ENCODE measurements at regions not wholly inside any gene's neighbourhood (a gene's known extent, or its start where the extent isn't known, plus 50 kb on each side); places are given as distances from the start of the nearest gene placed in this dataset.

GRCh38 chr7:140235114-140235513, 58.3 kb upstream of the KDM7A start:
- Histone ChIP-seq H2AK5ac (ENCODE audit: insufficient read length, low read length) (no peak overlapping the region), H3K4me2 (ENCODE audit: insufficient read depth, insufficient read length, low read length) (no peak overlapping the region), H3K9ac (ENCODE audit: extremely low read depth, insufficient read length, low read length) (no peak overlapping the region), H4K20me1 (ENCODE audit: control insufficient read depth, insufficient read depth, insufficient read length) (no peaks in the 10 kb centered on the region), H4K8ac (replicated peaks; ENCODE audit: insufficient read length, low read depth, low read length) (no peak overlapping the region), H3K23me2 (ENCODE audit: insufficient read length, low read depth, low read length, poor library complexity, severe bottlenecking) (peaks cover 9% of the 10 kb centered on the region), H3K14ac (ENCODE audit: insufficient read depth, low read length) (no peak overlapping the region), H2BK20ac (ENCODE audit: low read depth, low read length, poor library complexity, severe bottlenecking) (no peak overlapping the region), H2AFZ (ENCODE audit: low read length) (no peak overlapping the region), H3K79me1 (ENCODE audit: insufficient read depth, low read depth, low read length, poor library complexity, severe bottlenecking) (no peaks in the 10 kb centered on the region), H3K27ac (ENCODE audit: insufficient read length, low read depth, low read length) (no peak overlapping the region), H3K79me2 (ENCODE audit: insufficient read depth, low read length) (no peaks in the 10 kb centered on the region), H3K27me3 (ENCODE audit: insufficient read depth, low read length) (no peaks in the 10 kb centered on the region), H2BK12ac (ENCODE audit: insufficient read length, low read depth, low read length) (no peak overlapping the region), H3K4ac (ENCODE audit: low read depth, low read length) (no peak overlapping the region), H2BK5ac (ENCODE audit: insufficient read length, low read length) (no peak overlapping the region), H3K9me3 (ENCODE audit: control insufficient read depth, low read depth, low read length) (no peaks in the 10 kb centered on the region), H3K23ac (ENCODE audit: insufficient read length, low read depth, low read length) (no peak overlapping the region), H3K4me1 (ENCODE audit: insufficient read depth, low read length) (no peaks in the 10 kb centered on the region), H3K18ac (ENCODE audit: insufficient read length, low read depth, low read length) (no peak overlapping the region), H4K5ac (ENCODE audit: insufficient read length, low read depth, low read length) (no peak overlapping the region), H3T11ph (ENCODE audit: low read length) (no peak overlapping the region), H2BK120ac (ENCODE audit: low read depth, low read length, poor library complexity, severe bottlenecking) (no peak overlapping the region), H3K56ac (ENCODE audit: insufficient read length, low read depth, low read length) (no peak overlapping the region), H2BK15ac (ENCODE audit: low read depth, low read length) (no peak overlapping the region), H4K91ac (ENCODE audit: insufficient read length, low read depth, low read length) (no peak overlapping the region)
- DNase-seq: no peak
- H3K9me3 Mint-ChIP-seq: no peaks in the 10 kb centered on the region; a peak in 1 of 5 replicates
- H3K27ac Mint-ChIP-seq: peak overlapping the region in 1 of 3 experiments; percentile 16; a peak in 1 of 7 replicates
- no peaks in the 10 kb centered on the region for H3K36me3 Mint-ChIP-seq (ENCODE audit: insufficient read depth in 1 of 3, low read depth in 3 of 3)
- WGBS (ENCODE audit: extremely low coverage, insufficient read length, low lambda C conversion rate): no CpG with 5 or more reads among the region's 5 CpGs
- TF ChIP-seq CTCF (conservative IDR thresholded peaks at IDR 0.05): no peak
- H3K27me3 Mint-ChIP-seq (ENCODE audit: low read depth): peaks cover 15% of the 10 kb centered on the region
- H3K4me3 Mint-ChIP-seq: no peak overlapping the region
- peaks cover 10 to 19% of the 10 kb centered on the region in 2 experiments for H3K4me1 Mint-ChIP-seq

All from H9 (cell line).